ENCODE measurements at regions not wholly inside any gene's neighbourhood (a gene's known extent, or its start where the extent isn't known, plus 50 kb on each side); places are given as distances from the start of the nearest gene placed in this dataset.

GRCh38 chr5:75844301-75844700 lies 127.1 kb upstream of the POC5 start:
- TF ChIP-seq GATA2 (IDR thresholded peaks at IDR 0.05; ENCODE audit: low read depth, low read length) (no peak), GATA3 (IDR thresholded peaks at IDR 0.05; ENCODE audit: low read depth, low read length) (no peak)

- TF ChIP-seq GATA2 (IDR thresholded peaks at IDR 0.05; ENCODE audit: low read depth, low read length) (no peak), GATA3 (IDR thresholded peaks at IDR 0.05; ENCODE audit: low read depth, low read length) (no peak)
Observed at GRCh38 chr5:75843319-75843718, 126.1 kb upstream of the POC5 start.

GRCh38 chr5:75839547-75839946 lies 122.3 kb upstream of the POC5 start:
- no peak for TF ChIP-seq GATA2 (IDR thresholded peaks at IDR 0.05; ENCODE audit: low read depth, low read length)
- no peak for TF ChIP-seq GATA3 (IDR thresholded peaks at IDR 0.05; ENCODE audit: low read depth, low read length)

- no peak for TF ChIP-seq GATA3 (IDR thresholded peaks at IDR 0.05; ENCODE audit: low read depth, low read length)
- no peak for TF ChIP-seq GATA2 (IDR thresholded peaks at IDR 0.05; ENCODE audit: low read depth, low read length)
Observed at GRCh38 chr5:75837258-75837841, 120.1 kb upstream of the POC5 start.

GRCh38 chr5:75831561-75831960 lies 114.3 kb upstream of the POC5 start:
- TF ChIP-seq GATA2 (IDR thresholded peaks at IDR 0.05; ENCODE audit: low read depth, low read length) (no peak), GATA3 (IDR thresholded peaks at IDR 0.05; ENCODE audit: low read depth, low read length) (no peak)

- TF ChIP-seq GATA2 (IDR thresholded peaks at IDR 0.05; ENCODE audit: low read depth, low read length) = no peak
- no peak for TF ChIP-seq GATA3 (IDR thresholded peaks at IDR 0.05; ENCODE audit: low read depth, low read length)
Observed at GRCh38 chr5:75828029-75828428, 110.8 kb upstream of the POC5 start.

GRCh38 chr5:75824323-75824722 lies 107.1 kb upstream of the POC5 start:
- no peak for TF ChIP-seq GATA2 (IDR thresholded peaks at IDR 0.05; ENCODE audit: low read depth, low read length)
- TF ChIP-seq GATA3 (IDR thresholded peaks at IDR 0.05; ENCODE audit: low read depth, low read length) = no peak

- TF ChIP-seq GATA2 (IDR thresholded peaks at IDR 0.05; ENCODE audit: low read depth, low read length) = no peak
- no peak for TF ChIP-seq GATA3 (IDR thresholded peaks at IDR 0.05; ENCODE audit: low read depth, low read length)
Observed at GRCh38 chr5:75823811-75824210, 106.6 kb upstream of the POC5 start.

GRCh38 chr5:75818661-75819060 lies 101.4 kb upstream of the POC5 start:
- TF ChIP-seq GATA3 (IDR thresholded peaks at IDR 0.05; ENCODE audit: low read depth, low read length) (no peak), GATA2 (IDR thresholded peaks at IDR 0.05; ENCODE audit: low read depth, low read length) (no peak)
